Psoas muscle (tissue), 7 donors: ENCODE measurements at regions not wholly inside any gene's neighbourhood (a gene's known extent, or its start where the extent isn't known, plus 50 kb on each side); places are given as distances from the start of the nearest gene placed in this dataset.
"Not testable (repeated sequence)": the region's sequence is repeated elsewhere in the genome, so short reads cannot be mapped to it uniquely, and the experiment has no call there.

ENCODE experiments used
- ATAC-seq, 4 donors: fragments of 200-7000 bp; cut with Tn5 transposase; one replicate each; pipeline ENCODE4 v1.9.1; 2020; ENCODE audit warnings: moderate library complexity in 3 of 4, mild to moderate bottlenecking in 2 of 4
- DNase-seq, 2 donors: peaks; one replicate each; pipeline ENCODE4 v3.0.0-alpha.2; 2020
- H3K27ac ChIP-seq: fragments of 200-600 bp; one replicate; pipeline ENCODE4 v1.8.0; 2022
- H3K27me3 ChIP-seq, 3 donors: fragments of 200-600 bp in 1 of 3; one replicate each; pipeline versions ENCODE4 v1.6.1 to v1.8.0; 2013 to 2022; ENCODE audit warnings: low read length in 2 of 3, mild to moderate bottlenecking in 2 of 3, moderate library complexity in 1 of 3; ENCODE audit not compliant: insufficient read depth in 3 of 3
- H3K36me3 ChIP-seq, 2 donors: fragments of 200-600 bp in 1 of 2; one replicate each; pipeline versions ENCODE4 v1.6.1 to v1.8.0; 2013 to 2022; ENCODE audit warnings: low read depth in 1 of 2, mild to moderate bottlenecking in 1 of 2, moderate library complexity in 1 of 2; ENCODE audit not compliant: insufficient read depth in 1 of 2
- H3K4me1 ChIP-seq: fragments of 200-600 bp; one replicate; pipeline ENCODE4 v1.8.0; 2022
- H3K4me3 ChIP-seq: fragments of 200-600 bp; one replicate; pipeline ENCODE4 v1.8.0; 2022; ENCODE audit warnings: mild to moderate bottlenecking
- H3K9me3 ChIP-seq: fragments of 200-600 bp; one replicate; pipeline ENCODE4 v1.8.0; 2022
- WGBS, 3 donors: extraction: QIAGEN DNeasy Blood & Tissue Kit; methylation state at CpG; one replicate each; pipeline versions ENCODE4 v1.1.6 to v1.1.7; 2013; 5-methylcytosine and 5-hydroxymethylcytosine counted together
- intact Hi-C, 2 donors: fragments of 100-400 bp; cut with DNase I; formaldehyde crosslinking; loops; one replicate each; pipeline versions ENCODE4 v1.11.0 to v1.14.2; 2022
- TF ChIP-seq, protein P1 (sequence below): fragments of 200-600 bp; IDR thresholded peaks from one replicate; pipeline ENCODE4 v1.8.0; 2022; ENCODE audit warnings: antibody characterized with exemption
- donor health status: healthy with polysubstance abuse.
- donor health status: DM: no; HTN: no; CAD: no; lungs with moderate emphysema.
- donor health status: Bipolar disorder and iron deficiency.
- donor health status: healthy.
- donor health status: DM: yes; HTN: yes; CAD: no.
- donor health status: DM: no; HTN: no; CAD: no.
- donor health status: DM: yes; HTN: yes; CAD: no.

DNA sequence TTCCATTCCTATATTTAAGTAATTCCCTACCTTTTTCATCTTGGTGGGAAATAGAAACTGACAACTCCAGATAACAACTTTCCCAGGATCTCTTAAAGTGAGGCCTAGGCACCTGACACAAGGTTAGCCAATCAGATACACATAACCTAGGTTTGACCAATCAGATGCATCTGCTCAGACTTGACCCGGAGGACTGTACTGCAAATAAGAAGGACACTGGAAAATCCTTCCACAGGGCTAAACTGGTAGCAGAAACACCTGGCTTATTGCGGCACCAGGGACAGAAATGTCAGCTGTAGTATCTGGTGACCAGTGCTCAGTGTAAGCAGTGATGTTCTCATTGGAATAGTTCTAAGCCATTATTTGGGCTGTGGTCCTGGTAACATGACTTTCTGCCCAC is 204.5 kb upstream of the SLCO3A1 start:
- no peak for ATAC-seq
- no peaks in the 10 kb centered on the region for H3K4me1 ChIP-seq
- WGBS, 3 donors = 76 to 89% (median 79%) methylated on average over 2 of the region's 2 CpGs

DNA sequence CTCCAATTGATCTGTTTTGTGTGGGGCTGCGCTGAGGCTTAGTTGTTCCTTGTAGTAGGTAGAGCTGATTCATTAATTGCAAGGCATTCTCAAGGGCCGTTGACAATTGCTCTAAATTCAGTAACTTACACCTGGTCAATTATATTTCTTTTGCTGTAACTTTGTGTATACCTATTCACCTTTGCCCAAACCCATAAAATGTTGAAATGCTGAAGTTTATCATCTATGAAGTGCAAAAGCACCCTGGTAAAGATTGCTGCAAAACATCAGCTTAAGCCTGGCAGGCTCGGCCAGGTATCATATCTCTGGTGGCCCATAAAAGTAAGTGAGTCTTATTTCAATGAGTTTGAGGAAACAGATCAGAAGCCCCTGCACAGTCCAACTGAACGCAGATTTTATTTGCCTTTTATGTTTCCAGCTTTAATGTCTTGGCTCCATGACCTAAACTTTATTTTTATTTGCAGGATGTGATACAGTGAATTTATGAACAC is 203.6 kb upstream of the SLCO3A1 start:
- Histone ChIP-seq H3K4me1 (no peaks in the 10 kb centered on the region), H3K9me3 (no peaks in the 10 kb centered on the region), H3K27ac (no peak overlapping the region), H3K36me3 (no peaks in the 10 kb centered on the region), H3K4me3 (no peak overlapping the region), H3K27me3 (no peaks in the 10 kb centered on the region)
- DNase-seq = no peak
- 41 to 47% (median 44%) methylated on average over 4 of the region's 4 CpGs for WGBS, 3 donors
- no peak for ATAC-seq
- TF ChIP-seq, protein P1, sequence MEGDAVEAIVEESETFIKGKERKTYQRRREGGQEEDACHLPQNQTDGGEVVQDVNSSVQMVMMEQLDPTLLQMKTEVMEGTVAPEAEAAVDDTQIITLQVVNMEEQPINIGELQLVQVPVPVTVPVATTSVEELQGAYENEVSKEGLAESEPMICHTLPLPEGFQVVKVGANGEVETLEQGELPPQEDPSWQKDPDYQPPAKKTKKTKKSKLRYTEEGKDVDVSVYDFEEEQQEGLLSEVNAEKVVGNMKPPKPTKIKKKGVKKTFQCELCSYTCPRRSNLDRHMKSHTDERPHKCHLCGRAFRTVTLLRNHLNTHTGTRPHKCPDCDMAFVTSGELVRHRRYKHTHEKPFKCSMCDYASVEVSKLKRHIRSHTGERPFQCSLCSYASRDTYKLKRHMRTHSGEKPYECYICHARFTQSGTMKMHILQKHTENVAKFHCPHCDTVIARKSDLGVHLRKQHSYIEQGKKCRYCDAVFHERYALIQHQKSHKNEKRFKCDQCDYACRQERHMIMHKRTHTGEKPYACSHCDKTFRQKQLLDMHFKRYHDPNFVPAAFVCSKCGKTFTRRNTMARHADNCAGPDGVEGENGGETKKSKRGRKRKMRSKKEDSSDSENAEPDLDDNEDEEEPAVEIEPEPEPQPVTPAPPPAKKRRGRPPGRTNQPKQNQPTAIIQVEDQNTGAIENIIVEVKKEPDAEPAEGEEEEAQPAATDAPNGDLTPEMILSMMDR = no peak
- intact Hi-C loops = no loop called here

More for the DNA sequence above, 204.5 kb upstream of the SLCO3A1 start:
- H3K4me3 ChIP-seq = no peak overlapping the region
- no peaks in the 10 kb centered on the region for H3K27me3 ChIP-seq
- H3K27ac ChIP-seq = no peak overlapping the region
- no peaks in the 10 kb centered on the region for H3K36me3 ChIP-seq
- H3K9me3 ChIP-seq = no peaks in the 10 kb centered on the region
- DNase-seq = no peak
- TF ChIP-seq, protein P1 = no peak
- intact Hi-C loops = no loop called here

DNA sequence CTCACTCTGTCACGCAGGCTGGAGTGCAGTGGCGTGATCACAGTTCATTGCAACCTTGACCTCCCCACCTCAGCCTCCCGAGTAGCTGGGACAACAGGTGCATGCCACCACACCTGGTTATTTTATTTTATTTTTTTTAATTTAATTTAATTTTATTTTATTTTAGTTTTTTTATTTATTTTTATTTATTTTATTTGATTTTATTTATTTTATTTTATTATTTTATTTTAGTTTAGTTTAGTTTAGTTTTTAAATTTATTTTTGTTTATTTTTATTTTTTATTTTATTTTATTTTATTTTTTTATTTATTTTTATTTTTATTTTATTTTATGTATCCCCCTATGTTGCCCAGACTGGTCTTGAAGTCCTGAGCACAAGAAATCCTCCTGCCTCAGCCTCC is 202.3 kb upstream of the SLCO3A1 start:
- Histone ChIP-seq H3K27ac (no peak overlapping the region), H3K36me3 (no peaks in the 10 kb centered on the region), H3K9me3 (no peaks in the 10 kb centered on the region), H3K4me1 (no peaks in the 10 kb centered on the region), H3K27me3 (peaks cover 0 to 4% (median 0%) of the 10 kb centered on the region in 3 donors), H3K4me3 (no peak overlapping the region)
- ATAC-seq (no peak), DNase-seq (no peak)
- TF ChIP-seq, protein P1 = no peak
- 92 to 93% (median 93%) methylated on average over 3 of the region's 3 CpGs for WGBS, 3 donors
- intact Hi-C loops = no loop called here

DNA sequence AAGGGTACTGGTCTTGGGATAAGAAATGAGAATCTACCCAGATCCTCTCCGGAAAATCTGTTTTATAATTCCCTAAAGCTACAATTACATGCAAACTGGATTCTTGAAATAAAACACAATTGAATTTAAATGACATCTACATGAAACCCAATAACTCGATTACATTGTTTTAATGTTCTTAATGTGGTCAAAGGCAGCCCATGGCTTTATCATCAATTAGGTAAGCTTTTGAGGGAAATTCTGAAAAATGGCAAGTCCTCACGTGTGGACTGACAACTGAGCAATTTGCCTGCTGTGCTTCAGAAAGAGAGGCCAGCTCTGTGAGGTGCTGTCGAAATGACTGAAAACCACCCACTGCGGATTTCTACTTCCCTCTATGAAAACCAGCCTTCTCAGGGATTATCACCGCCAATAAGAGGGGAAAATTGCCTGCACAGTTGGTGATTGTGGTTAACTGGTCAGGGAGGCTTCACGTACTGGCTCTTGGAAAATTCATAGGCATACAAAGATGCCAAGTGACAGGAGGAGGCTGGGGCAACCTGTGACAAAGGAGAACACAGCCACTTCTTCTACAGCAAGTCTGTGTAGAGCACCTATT is 200.8 kb upstream of the SLCO3A1 start:
- H3K4me1 ChIP-seq = no peaks in the 10 kb centered on the region
- H3K27me3 ChIP-seq = peaks cover 0 to 6% (median 0%) of the 10 kb centered on the region in 3 donors
- H3K36me3 ChIP-seq = no peaks in the 10 kb centered on the region
- ATAC-seq (no peak), DNase-seq (no peak)
- WGBS, 3 donors = 46 to 55% (median 49%) methylated on average over 7 of the region's 7 CpGs
- no peak overlapping the region for H3K4me3 ChIP-seq
- TF ChIP-seq, protein P1 = no peak
- no peaks in the 10 kb centered on the region for H3K9me3 ChIP-seq
- H3K27ac ChIP-seq = no peak overlapping the region
- intact Hi-C loops = no loop called here

DNA sequence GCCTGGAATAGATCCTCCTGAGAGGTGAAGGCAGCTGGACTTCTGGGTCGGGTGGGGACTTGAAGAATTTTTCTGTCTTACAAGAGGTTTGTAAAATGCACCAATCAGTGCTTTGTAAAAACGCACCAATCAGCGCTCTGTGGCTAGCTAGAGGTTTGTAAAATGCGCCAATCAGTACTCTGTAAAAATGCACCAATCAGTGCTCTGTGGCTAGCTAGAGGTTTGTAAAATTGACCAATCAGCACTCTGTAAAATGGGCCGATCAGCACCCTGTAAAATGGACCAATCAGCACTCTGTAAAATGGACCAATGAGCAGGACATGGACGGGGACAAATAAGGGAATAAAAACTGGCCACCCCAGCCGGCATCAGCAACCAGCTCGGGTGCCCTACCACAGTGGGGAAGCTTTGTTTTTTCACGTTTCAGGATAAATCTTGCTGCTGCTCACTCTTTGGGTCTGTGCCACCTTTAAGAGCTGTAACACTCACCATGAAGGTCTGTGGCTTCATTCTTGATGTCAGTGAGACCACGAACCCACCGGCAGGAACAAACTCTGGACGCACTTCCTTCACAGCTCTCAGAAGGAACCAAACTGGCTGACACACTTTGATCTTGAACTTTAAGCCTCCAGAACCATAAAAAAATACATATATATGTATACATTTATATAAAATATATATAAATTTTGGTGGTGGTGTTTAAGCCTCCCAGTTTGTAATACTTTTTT is 197.8 kb upstream of the SLCO3A1 start:
- ATAC-seq, H3K4me1 ChIP-seq, H3K27ac ChIP-seq, DNase-seq, H3K36me3 ChIP-seq, H3K9me3 ChIP-seq, intact Hi-C loops, H3K4me3 ChIP-seq, H3K27me3 ChIP-seq: not testable (repeated sequence)
- WGBS, 3 donors = 74 to 80% (median 79%) methylated on average over 12 of the region's 12 CpGs
